ENCODE measurements at regions not wholly inside any gene's neighbourhood (a gene's known extent, or its start where the extent isn't known, plus 50 kb on each side); places are given as distances from the start of the nearest gene placed in this dataset.

- TF ChIP-seq MYC (IDR thresholded peaks at IDR 0.05; ENCODE audit: low read depth, low read length) (no peak), CTCF (IDR thresholded peaks at IDR 0.05; ENCODE audit: low read depth, low read length) (no peak), POLR2A (IDR thresholded peaks at IDR 0.05; ENCODE audit: extremely low read depth, insufficient read length) (no peak)
Observed at GRCh38 chr3:150225986-150226385, 182.1 kb upstream of the TSC22D2 start.

Data from NB4 (cell line).